Vagina (tissue), 2 donors: ENCODE measurements at regions not wholly inside any gene's neighbourhood (a gene's known extent, or its start where the extent isn't known, plus 50 kb on each side); places are given as distances from the start of the nearest gene placed in this dataset.

Experiments used
- CTCF ChIP-seq, 3 experiments: fragments of 450-650 bp in 2 of 3; fragments of 200-600 bp in 1 of 3; sonication (generic) in 1 of 3; IDR thresholded peaks; one replicate each; pipeline ENCODE4 v1.5.1; 2017 to 2019; ENCODE audit warnings: antibody characterized with exemption in 3 of 3, mild to moderate bottlenecking in 2 of 3, moderate library complexity in 2 of 3
- POLR2A ChIP-seq, 2 donors: fragments of 450-650 bp; IDR thresholded peaks; one replicate each; pipeline ENCODE4 v1.6.1; 2017; ENCODE audit warnings: antibody characterized with exemption in 2 of 2, mild to moderate bottlenecking in 2 of 2, moderate library complexity in 2 of 2
- POLR2AphosphoS5 ChIP-seq, 2 donors: sonication (generic); formaldehyde crosslinking; IDR thresholded peaks; one replicate each; pipeline ENCODE4 v1.9.0; 2017; ENCODE audit warnings: antibody characterized with exemption in 2 of 2, mild to moderate bottlenecking in 2 of 2, low read depth in 1 of 2; ENCODE audit not compliant: insufficient read depth in 1 of 2

GRCh38 chr13:33659466-33659865 lies 158.5 kb upstream of the RFC3 start:
- no peak for TF ChIP-seq CTCF (IDR thresholded peaks at IDR 0.05)
- no peak for TF ChIP-seq POLR2AphosphoS5 (IDR thresholded peaks at IDR 0.05; ENCODE audit: insufficient read depth in 1 of 2, low read depth in 1 of 2)
- TF ChIP-seq POLR2A (IDR thresholded peaks at IDR 0.05), result no peak
